Left colon (tissue), 2 donors: ENCODE measurements at regions not wholly inside any gene's neighbourhood (a gene's known extent, or its start where the extent isn't known, plus 50 kb on each side); places are given as distances from the start of the nearest gene placed in this dataset.
"Not testable (repeated sequence)": the region's sequence is repeated elsewhere in the genome, so short reads cannot be mapped to it uniquely, and the experiment has no call there.

ENCODE experiments used
- ATAC-seq: fragments of 200-7000 bp; cut with Tn5 transposase; one replicate; pipeline ENCODE4 v1.9.1; 2020; ENCODE audit warnings: mild to moderate bottlenecking, moderate library complexity
- DNase-seq, 2 donors: peaks; one replicate each; pipeline ENCODE4 v3.0.0-alpha.2; 2020
- intact Hi-C, 2 donors: fragments of 100-400 bp; cut with DNase I in 1 of 2; cut with micrococcal nuclease in 1 of 2; formaldehyde crosslinking; loops; one replicate each; pipeline versions ENCODE4 v1.11.2 to v1.14.0; 2022; cut with DNase I, micrococcal nuclease
- donor health status: DM: no; HTN: no; CAD: no.
- donor health status: DM: yes; HTN: yes; CAD: no.

- intact Hi-C loops = no loop called here
- DNase-seq (no peak), ATAC-seq (no peak)
These were observed 92.9 kb upstream of the ALKAL2 start for GRCh38 chr2:380772-381171.

GRCh38 chr2:380221-380620, 92.3 kb upstream of the ALKAL2 start:
- intact Hi-C loops = no loop called here
- DNase-seq (no peak), ATAC-seq (no peak)

- intact Hi-C loops = no loop called here
- DNase-seq (no peak), ATAC-seq (no peak)
These were observed 91.9 kb upstream of the ALKAL2 start for GRCh38 chr2:379778-380177.

GRCh38 chr2:378364-378763, 90.5 kb upstream of the ALKAL2 start:
- DNase-seq = no peak
- ATAC-seq = no peak
- intact Hi-C loops = no loop called here

DNA sequence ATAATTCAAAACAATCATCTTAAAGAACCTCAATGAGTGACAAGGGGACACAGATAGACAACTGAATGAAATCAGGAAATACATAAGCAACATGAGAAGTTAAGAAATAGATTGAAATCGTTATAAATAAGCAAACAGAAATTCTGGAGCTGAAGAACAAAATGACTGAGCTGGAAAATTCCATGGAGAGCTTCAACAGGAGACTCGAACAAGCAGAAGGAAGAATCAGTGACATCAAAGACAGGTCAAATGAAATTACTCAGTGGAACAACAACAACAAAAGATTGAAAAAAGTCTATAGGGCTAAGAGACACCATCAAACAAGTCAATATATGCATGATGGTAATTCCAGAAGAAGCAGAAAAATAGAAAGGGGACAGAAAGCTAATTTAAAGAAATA, 89.5 kb upstream of the ALKAL2 start:
- intact Hi-C loops = no loop called here
- DNase-seq = no peak
- ATAC-seq = no peak

DNA sequence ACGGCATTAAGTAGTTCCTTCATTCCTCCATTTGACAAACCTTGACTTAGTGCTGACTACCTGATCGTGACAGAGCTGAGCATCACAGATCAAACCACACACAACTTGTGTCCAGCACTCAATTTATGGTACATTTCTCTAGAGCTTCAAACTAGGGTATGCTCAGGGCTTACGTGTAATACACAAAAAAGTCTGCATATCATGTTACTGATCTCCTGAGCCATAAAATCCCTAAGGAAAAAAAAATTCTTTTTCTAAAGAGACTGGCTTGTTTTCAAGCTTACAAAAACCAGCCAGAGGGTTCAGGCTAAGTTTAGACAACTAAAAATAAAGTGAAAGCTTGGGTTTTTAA, 88.0 kb upstream of the ALKAL2 start:
- DNase-seq (no peak), ATAC-seq (no peak)

GRCh38 chr2:375270-375955, 87.5 kb upstream of the ALKAL2 start:
- DNase-seq = no peak
- no peak for ATAC-seq
- intact Hi-C loops = no loop called here

More for the DNA sequence above, 88.0 kb upstream of the ALKAL2 start:
- intact Hi-C loops = no loop called here

GRCh38 chr2:368386-368785, 80.5 kb upstream of the ALKAL2 start:
- no peak for DNase-seq
- intact Hi-C loops = no loop called here
- no peak for ATAC-seq

GRCh38 chr2:367246-367645, 79.4 kb upstream of the ALKAL2 start:
- no peak for DNase-seq
- no peak for ATAC-seq
- intact Hi-C loops = no loop called here

GRCh38 chr2:366706-367105, 78.8 kb upstream of the ALKAL2 start:
- ATAC-seq (no peak), DNase-seq (no peak)
- intact Hi-C loops = no loop called here

DNA sequence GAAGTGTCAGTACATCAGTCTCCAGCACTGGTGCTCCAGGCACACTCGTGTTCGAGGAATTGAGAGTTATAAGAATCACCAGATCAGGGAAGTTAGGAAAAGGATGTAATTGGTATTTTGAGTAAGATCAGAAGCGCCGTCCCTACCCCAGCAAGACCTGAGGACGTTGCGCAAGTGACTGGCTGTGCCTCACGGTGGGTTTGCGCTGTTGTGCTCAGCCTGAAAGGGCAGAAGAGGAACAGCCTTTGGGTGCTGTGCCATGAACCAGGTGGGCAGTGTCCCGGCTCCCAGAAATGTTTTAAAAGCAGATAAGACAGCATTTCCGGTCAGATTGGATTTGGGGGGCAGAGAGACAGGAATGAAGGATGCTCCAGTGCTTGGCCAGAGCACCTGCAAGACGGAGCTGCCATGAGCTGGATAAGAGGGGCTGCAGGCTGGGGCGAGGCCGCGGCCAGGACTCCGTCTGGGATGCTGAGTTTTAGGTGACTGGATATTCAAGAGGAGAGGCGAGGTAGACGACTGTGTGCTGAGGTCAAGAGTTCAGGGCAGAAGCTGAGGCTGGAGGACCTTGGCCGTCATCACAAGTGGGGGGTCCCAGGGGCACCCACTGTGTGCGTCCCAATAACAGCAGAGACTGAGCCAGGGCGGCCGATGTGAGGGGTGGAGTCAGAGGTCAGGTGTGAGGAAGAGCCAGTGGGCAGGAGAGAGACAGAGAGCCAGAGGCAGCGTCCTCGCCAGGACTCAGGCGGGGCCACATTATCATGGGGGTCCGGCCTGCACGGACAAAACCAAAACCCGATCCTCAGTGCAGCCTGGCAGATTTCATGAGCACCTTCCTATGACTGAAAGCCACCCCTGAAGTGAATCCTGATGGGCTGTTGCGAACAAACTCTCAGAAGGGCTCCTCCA, 77.7 kb upstream of the ALKAL2 start:
- intact Hi-C loops = no loop called here
- no peak for DNase-seq
- ATAC-seq = no peak

GRCh38 chr2:363824-364470, 76.1 kb upstream of the ALKAL2 start:
- no peak for DNase-seq
- intact Hi-C loops = no loop called here
- ATAC-seq = no peak

GRCh38 chr2:362924-363323, 75.0 kb upstream of the ALKAL2 start:
- DNase-seq (no peak), ATAC-seq (no peak)
- intact Hi-C loops = no loop called here

GRCh38 chr2:360124-360523, 72.2 kb upstream of the ALKAL2 start:
- intact Hi-C loops = no loop called here
- no peak for DNase-seq
- no peak for ATAC-seq

- intact Hi-C loops = no loop called here
- DNase-seq = no peak
- ATAC-seq = no peak
These were observed 71.2 kb upstream of the ALKAL2 start for GRCh38 chr2:359047-359446.

DNA sequence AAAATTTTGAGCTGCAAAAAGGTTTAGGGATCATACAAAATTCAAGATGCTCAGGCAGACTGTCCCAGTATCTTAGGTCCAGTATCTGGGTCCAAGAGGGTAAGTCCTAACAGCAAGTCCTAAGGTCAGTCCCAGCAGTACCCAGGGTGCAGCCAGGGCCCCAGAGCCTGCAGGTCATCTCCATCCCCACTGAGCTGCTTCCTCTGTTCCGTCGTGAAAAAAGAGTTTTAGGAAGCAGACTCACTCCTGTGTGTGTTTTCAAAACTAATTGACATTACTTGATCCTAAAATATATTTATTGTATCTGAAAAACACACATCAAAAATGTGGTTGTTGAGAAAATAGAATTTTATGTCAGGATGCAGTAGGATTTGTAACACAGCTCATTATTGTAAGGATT, 69.9 kb upstream of the ALKAL2 start:
- intact Hi-C loops = no loop called here
- no peak for ATAC-seq
- DNase-seq = no peak

DNA sequence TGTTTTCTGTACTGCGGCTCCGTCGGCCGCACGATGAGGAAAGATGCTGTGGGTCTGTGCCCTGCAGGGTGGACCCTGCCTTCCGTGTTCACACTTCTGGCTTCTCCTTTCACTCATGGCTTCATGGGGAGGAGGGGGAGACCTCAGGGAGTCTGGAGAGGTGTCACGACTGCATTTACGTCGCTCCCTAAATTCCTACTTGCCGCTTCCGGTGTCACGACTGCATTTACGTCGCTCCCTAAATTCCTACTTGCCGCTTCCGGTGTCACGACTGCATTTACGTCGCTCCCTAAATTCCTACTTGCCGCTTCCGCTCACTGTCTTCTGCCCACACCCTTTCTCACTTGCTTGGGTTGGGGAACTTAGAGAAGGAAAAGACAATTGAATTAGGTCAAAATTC, 68.4 kb upstream of the ALKAL2 start:
- ATAC-seq, intact Hi-C loops: not testable (repeated sequence)

DNA sequence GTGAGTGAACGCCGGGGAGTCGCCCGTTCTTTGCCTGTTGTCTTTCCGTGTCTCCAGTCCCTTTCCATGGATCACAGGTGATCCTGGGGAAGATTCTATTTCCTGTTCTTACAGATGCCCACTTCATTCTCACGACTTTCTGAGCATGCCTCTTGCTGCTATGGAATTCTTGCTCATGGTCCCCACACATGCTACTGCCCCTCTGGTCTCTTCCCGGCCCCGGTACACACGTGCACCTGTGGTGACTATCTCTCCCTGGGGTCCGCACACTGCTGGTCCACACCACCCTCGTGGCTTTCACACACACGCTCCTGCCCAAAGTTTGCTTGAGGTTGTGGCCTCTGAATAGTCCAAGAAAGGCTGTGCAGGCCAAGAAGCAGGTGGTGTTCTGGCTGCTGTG, 67.9 kb upstream of the ALKAL2 start:
- intact Hi-C loops = no loop called here
- DNase-seq (no peak), ATAC-seq (no peak)

More for the DNA sequence above, 68.4 kb upstream of the ALKAL2 start:
- not testable (repeated sequence) for DNase-seq

DNA sequence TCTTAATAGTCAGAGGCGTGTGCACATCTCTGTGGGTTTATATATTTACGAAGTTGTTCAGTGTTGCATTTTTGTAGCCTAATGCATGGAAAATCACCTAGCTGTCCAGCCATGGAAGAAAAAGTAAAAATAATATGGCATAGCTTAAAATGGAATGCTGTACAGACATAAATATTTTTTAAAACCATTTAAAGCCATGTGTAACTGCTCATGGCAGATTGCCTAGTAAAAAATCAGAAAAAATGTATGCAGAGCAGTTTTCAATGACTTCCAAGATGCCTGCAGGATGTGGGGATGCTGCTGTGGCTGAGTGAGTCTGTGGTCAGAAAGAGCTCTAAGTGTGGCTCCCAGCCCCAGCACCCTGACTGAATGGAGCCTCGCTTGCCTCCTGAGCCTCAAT, 64.8 kb upstream of the ALKAL2 start:
- DNase-seq (no peak), ATAC-seq (no peak)
- intact Hi-C loops = no loop called here

GRCh38 chr2:349390-349789, 61.5 kb upstream of the ALKAL2 start:
- intact Hi-C loops = no loop called here
- ATAC-seq (no peak), DNase-seq (no peak)
